Nephron progenitor cell (in vitro differentiated cells): ENCODE measurements at regions not wholly inside any gene's neighbourhood (a gene's known extent, or its start where the extent isn't known, plus 50 kb on each side); places are given as distances from the start of the nearest gene placed in this dataset.

Experiments used
- DNase-seq: peaks from one replicate; pipeline ENCODE4 v3.0.0; 2021
- H3K27ac Mint-ChIP-seq: 2 replicates; pipeline ENCODE4 v1.8.0; 2021; ENCODE audit warnings: mild to moderate bottlenecking, moderate library complexity, mixed read lengths
- H3K27me3 Mint-ChIP-seq: 2 replicates; pipeline ENCODE4 v1.8.0; 2021; ENCODE audit warnings: mild to moderate bottlenecking, low read depth, mixed read lengths; ENCODE audit not compliant: poor library complexity
- H3K36me3 Mint-ChIP-seq: 2 replicates; pipeline ENCODE4 v1.8.0; 2021; ENCODE audit warnings: low read depth, mixed read lengths
- H3K4me1 Mint-ChIP-seq: 2 replicates; pipeline ENCODE4 v1.8.0; 2021; ENCODE audit warnings: mixed read lengths
- H3K4me3 Mint-ChIP-seq: 2 replicates; pipeline ENCODE4 v1.8.0; 2021; ENCODE audit warnings: mild to moderate bottlenecking, moderate library complexity, mixed read lengths
- H3K9me3 Mint-ChIP-seq: 2 replicates; pipeline ENCODE4 v1.8.0; 2021; ENCODE audit warnings: mild to moderate bottlenecking, moderate library complexity, mixed read lengths
- CTCF ChIP-seq: fragments of 200-600 bp; sonication (generic); IDR thresholded peaks from 2 replicates; pipeline ENCODE4 v1.5.0; 2021; ENCODE audit warnings: antibody characterized with exemption

DNA sequence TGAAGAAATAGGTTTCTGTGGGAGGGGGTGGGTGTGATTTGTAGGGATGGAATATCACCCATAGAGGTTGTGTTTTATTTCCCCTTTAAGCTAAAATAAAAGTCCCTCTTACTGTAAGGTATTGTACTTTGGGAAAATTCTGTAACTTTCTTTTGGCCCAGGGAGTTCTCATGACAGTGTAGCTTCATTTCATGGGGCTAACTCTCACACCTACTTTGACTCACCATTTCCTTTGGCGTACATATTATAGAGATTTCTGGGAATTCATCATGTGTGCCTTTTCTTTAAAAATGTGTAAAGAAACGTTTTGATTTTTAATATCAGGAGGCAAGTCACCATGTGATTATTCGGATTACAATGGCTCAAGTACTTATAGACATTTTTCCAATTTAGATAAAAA lies 477.7 kb upstream of the CFAP20DC start:
- Mint-ChIP-seq H3K4me3 (no peak overlapping the region), H3K4me1 (peaks cover 35% of the 10 kb centered on the region), H3K27me3 (no peaks in the 10 kb centered on the region), H3K36me3 (peaks cover 8% of the 10 kb centered on the region), H3K27ac (no peak overlapping the region), H3K9me3 (peaks cover 18% of the 10 kb centered on the region)
- TF ChIP-seq CTCF = no peak
- no peak for DNase-seq

DNA sequence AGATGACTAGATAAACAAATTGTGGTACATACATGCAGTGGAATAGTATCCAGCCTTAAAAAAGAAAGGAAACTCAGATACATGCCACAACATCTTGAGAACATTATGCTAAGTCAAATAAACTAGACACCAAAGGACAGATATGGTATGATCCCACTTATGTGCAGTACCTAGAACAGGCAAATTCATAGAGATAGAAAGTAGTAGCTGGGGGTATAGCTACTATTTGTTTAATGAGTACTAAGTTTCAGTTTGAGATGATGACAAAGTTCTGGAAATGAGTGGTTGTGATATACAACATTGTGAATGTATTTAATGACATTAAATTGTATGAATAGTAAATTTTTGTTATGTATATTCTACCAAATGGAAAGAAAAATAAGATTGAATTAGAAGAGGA lies 477.2 kb upstream of the CFAP20DC start:
- no peak for TF ChIP-seq CTCF
- no peaks in the 10 kb centered on the region for H3K27me3 Mint-ChIP-seq
- H3K9me3 Mint-ChIP-seq = peaks cover 18% of the 10 kb centered on the region
- H3K36me3 Mint-ChIP-seq = peaks cover 8% of the 10 kb centered on the region
- peaks cover 30% of the 10 kb centered on the region for H3K4me1 Mint-ChIP-seq
- H3K4me3 Mint-ChIP-seq = no peak overlapping the region
- DNase-seq = no peak
- H3K27ac Mint-ChIP-seq = no peak overlapping the region

DNA sequence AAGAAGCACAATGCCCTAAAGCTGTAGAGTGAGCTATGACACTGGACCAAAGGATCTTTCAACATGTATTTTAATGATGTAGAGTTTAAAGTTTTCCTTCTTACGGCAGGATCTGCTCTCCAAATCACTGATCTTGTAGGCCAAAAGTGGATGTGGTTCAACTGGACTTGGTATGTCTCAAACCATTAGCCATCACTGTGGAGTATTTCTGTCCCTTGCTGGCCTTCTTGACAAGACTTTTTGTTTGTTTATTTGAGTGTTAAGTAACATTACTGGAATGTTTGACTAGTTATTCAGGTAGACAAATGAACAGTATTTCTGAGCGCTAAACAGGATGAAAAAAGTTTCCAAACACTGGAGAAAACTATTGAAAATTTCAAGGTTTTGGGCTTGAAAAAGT lies 472.7 kb upstream of the CFAP20DC start:
- Mint-ChIP-seq H3K9me3 (peaks cover 18% of the 10 kb centered on the region), H3K36me3 (peaks cover 8% of the 10 kb centered on the region), H3K27me3 (peaks cover 3% of the 10 kb centered on the region), H3K4me1 (peaks cover 23% of the 10 kb centered on the region), H3K27ac (no peak overlapping the region), H3K4me3 (no peak overlapping the region)
- no peak for DNase-seq
- no peak for TF ChIP-seq CTCF

- Mint-ChIP-seq H3K27me3 (peaks cover 3% of the 10 kb centered on the region), H3K4me1 (peaks cover 57% of the 10 kb centered on the region), H3K27ac (no peak overlapping the region), H3K36me3 (no peaks in the 10 kb centered on the region), H3K4me3 (no peak overlapping the region), H3K9me3 (no peaks in the 10 kb centered on the region)
- TF ChIP-seq CTCF = no peak
- no peak for DNase-seq
These were observed 469.3 kb upstream of the CFAP20DC start for GRCh38 chr3:59519094-59519493.

GRCh38 chr3:59518283-59519055 lies 468.6 kb upstream of the CFAP20DC start:
- peaks cover 58% of the 10 kb centered on the region for H3K4me1 Mint-ChIP-seq
- H3K27me3 Mint-ChIP-seq = peaks cover 3% of the 10 kb centered on the region
- H3K27ac Mint-ChIP-seq = no peak overlapping the region
- H3K9me3 Mint-ChIP-seq = no peaks in the 10 kb centered on the region
- TF ChIP-seq CTCF = no peak
- no peaks in the 10 kb centered on the region for H3K36me3 Mint-ChIP-seq
- no peak for DNase-seq
- peak overlapping the region; percentile 31 for H3K4me3 Mint-ChIP-seq

DNA sequence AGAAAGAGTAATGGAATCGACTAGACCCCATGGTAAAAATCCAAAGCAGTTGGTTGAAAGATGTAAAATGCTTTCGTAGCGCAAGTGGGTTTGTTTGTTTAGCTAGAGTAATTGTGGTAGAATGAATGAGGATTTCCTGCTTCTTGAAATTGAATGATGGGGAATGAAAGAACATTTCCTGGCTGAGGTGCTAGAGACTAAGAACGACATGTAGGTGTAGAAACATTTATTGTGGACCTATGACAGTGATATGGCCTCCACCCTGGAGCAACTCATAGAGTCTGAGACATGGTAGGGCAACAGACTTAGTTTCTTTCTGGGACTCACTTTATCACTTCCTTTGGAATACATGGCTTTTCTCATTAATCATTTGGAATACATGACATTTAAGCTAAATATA lies 467.6 kb upstream of the CFAP20DC start:
- Mint-ChIP-seq H3K27ac (no peak overlapping the region), H3K9me3 (no peaks in the 10 kb centered on the region), H3K4me3 (no peak overlapping the region), H3K36me3 (no peaks in the 10 kb centered on the region), H3K27me3 (peaks cover 3% of the 10 kb centered on the region), H3K4me1 (peaks cover 65% of the 10 kb centered on the region)
- no peak for TF ChIP-seq CTCF
- no peak for DNase-seq
